Erythroblast (primary cell): ENCODE measurements at regions not wholly inside any gene's neighbourhood (a gene's known extent, or its start where the extent isn't known, plus 50 kb on each side); places are given as distances from the start of the nearest gene placed in this dataset.

Experiments
- GATA1 ChIP-seq: IDR thresholded peaks from 2 replicates; pipeline ENCODE4 v1.6.1; 2011; ENCODE audit warnings: low read depth, mild to moderate bottlenecking, control low read depth, low read length, moderate library complexity
- POLR2A ChIP-seq: IDR thresholded peaks from 2 replicates; pipeline ENCODE4 v1.6.1; 2011; ENCODE audit warnings: mild to moderate bottlenecking, low read length

DNA sequence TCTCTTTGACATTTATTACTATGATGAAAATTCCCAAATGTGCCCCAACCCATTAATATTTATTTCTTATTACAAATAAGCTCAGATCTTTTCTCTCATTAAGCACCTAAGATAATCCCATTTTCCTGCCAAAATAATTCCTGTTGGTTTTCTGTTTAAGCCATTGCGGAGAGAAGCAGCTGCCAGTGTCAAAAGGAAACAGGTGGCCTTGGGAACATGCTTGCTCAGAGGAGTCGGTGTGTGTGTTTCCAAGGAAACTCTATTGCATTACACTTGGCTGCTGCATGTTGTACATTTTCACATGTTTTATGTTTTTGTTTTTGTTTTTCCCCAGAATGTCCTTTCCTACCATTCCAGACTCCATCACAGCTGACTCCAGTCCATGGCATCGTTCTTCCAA, 56.4 kb downstream of the CD24 start:
- TF ChIP-seq POLR2A, result no peak
- TF ChIP-seq GATA1, result no peak
